Stimulated activated CD8-positive, alpha-beta memory T cell treated with anti-CD3 and anti-CD28 coated beads, Interleukin-12 subunit alpha, Interleukin-12 subunit beta, amount 100 ng/mL, for 24 hours (primary cell): ENCODE measurements at regions not wholly inside any gene's neighbourhood (a gene's known extent, or its start where the extent isn't known, plus 50 kb on each side); places are given as distances from the start of the nearest gene placed in this dataset.

Source experiments
- DNase-seq: peaks from one replicate; pipeline ENCODE4 v3.0.0-alpha.2; 2020; ENCODE audit errors: extremely low read depth

- DNase-seq: no peak
Observed at GRCh38 chr6:170232186-170233002, 58.5 kb downstream of the DLL1 start.

GRCh38 chr6:170231293-170232185 is 59.3 kb downstream of the DLL1 start:
- no peak for DNase-seq

GRCh38 chr6:170230520-170231292 is 60.2 kb downstream of the DLL1 start:
- no peak for DNase-seq

GRCh38 chr6:170229851-170230519 is 60.9 kb downstream of the DLL1 start:
- DNase-seq: no peak

GRCh38 chr6:170229396-170229795 is 61.5 kb downstream of the DLL1 start:
- no peak for DNase-seq

- DNase-seq: no peak
Observed at GRCh38 chr6:170228946-170229310, 62.0 kb downstream of the DLL1 start.

GRCh38 chr6:170227996-170228945 is 62.6 kb downstream of the DLL1 start:
- no peak for DNase-seq

GRCh38 chr6:170227521-170227983 is 63.3 kb downstream of the DLL1 start:
- no peak for DNase-seq

- no peak for DNase-seq
Observed at GRCh38 chr6:170226647-170227046, 64.2 kb downstream of the DLL1 start.

- no peak for DNase-seq
Observed at GRCh38 chr6:170225852-170226417, 64.9 kb downstream of the DLL1 start.

GRCh38 chr6:170224694-170225660 is 65.9 kb downstream of the DLL1 start:
- no peak for DNase-seq

GRCh38 chr6:170223718-170224693 is 66.9 kb downstream of the DLL1 start:
- no peak for DNase-seq

GRCh38 chr6:170222498-170223471 is 68.1 kb downstream of the DLL1 start:
- no peak for DNase-seq

- no peak for DNase-seq
Observed at GRCh38 chr6:170221753-170222400, 69.0 kb downstream of the DLL1 start.

- no peak for DNase-seq
Observed at GRCh38 chr6:170221052-170221752, 69.7 kb downstream of the DLL1 start.
